DOHH2 (cell line): ENCODE measurements at regions not wholly inside any gene's neighbourhood (a gene's known extent, or its start where the extent isn't known, plus 50 kb on each side); places are given as distances from the start of the nearest gene placed in this dataset.
"Not testable (repeated sequence)": the region's sequence is repeated elsewhere in the genome, so short reads cannot be mapped to it uniquely, and the experiment has no call there.

ENCODE experiments used
- H3F3A ChIP-seq: fragments of 200-600 bp; sonication (generic), shearing (Covaris generic); 2 replicates; pipeline ENCODE4 v1.6.0; 2016; ENCODE audit warnings: antibody characterized with exemption, mild to moderate bottlenecking; ENCODE audit not compliant: control insufficient read depth, insufficient read depth
- H3K27ac ChIP-seq: fragments of 200-600 bp; sonication (generic); 2 replicates; pipeline ENCODE4 v1.5.1; 2014; ENCODE audit warnings: low read depth, mild to moderate bottlenecking, low read length, moderate library complexity
- H3K27me3 ChIP-seq: fragments of 200-600 bp; sonication (generic); 2 replicates; pipeline ENCODE4 v1.6.1; 2014; ENCODE audit warnings: mild to moderate bottlenecking, low read length, mixed read lengths; ENCODE audit not compliant: control insufficient read depth
- H3K36me3 ChIP-seq: fragments of 200-600 bp; sonication (generic); 2 replicates; pipeline ENCODE4 v1.6.1; 2014; ENCODE audit warnings: mild to moderate bottlenecking, low read length, moderate library complexity, mixed read lengths; ENCODE audit not compliant: control insufficient read depth
- H3K4me1 ChIP-seq: fragments of 200-600 bp; sonication (generic); 2 replicates; pipeline ENCODE4 v1.6.1; 2014; ENCODE audit warnings: mild to moderate bottlenecking, low read length, mixed read lengths; ENCODE audit not compliant: control insufficient read depth
- H3K4me2 ChIP-seq: fragments of 200-600 bp; sonication (generic); 2 replicates; pipeline ENCODE4 v1.6.0; 2014; ENCODE audit warnings: mild to moderate bottlenecking, low read length, moderate library complexity
- H3K4me3 ChIP-seq: fragments of 200-600 bp; sonication (generic); 2 replicates; pipeline ENCODE4 v1.5.1; 2014; ENCODE audit warnings: mild to moderate bottlenecking, low read length, mixed read lengths
- H3K79me2 ChIP-seq: fragments of 200-600 bp; sonication (generic); 2 replicates; pipeline ENCODE4 v1.6.1; 2014; ENCODE audit warnings: mild to moderate bottlenecking, low read length, mixed read lengths; ENCODE audit not compliant: control insufficient read depth
- H3K9me2 ChIP-seq: fragments of 200-600 bp; sonication (generic); replicated peaks from 2 replicates; pipeline ENCODE4 v1.6.1; 2014; ENCODE audit warnings: mild to moderate bottlenecking, low read length, mixed read lengths; ENCODE audit not compliant: control insufficient read depth
- H3K9me3 ChIP-seq: fragments of 200-600 bp; sonication (generic); 2 replicates; pipeline ENCODE4 v1.6.1; 2014; ENCODE audit warnings: antibody characterized with exemption, low read length, mixed read lengths; ENCODE audit not compliant: control insufficient read depth, insufficient read depth
- H4K20me1 ChIP-seq: fragments of 200-600 bp; sonication (generic); 2 replicates; pipeline ENCODE4 v1.6.0; 2014; ENCODE audit warnings: low read depth, mild to moderate bottlenecking, antibody characterized with exemption, low read length, moderate library complexity; ENCODE audit not compliant: control insufficient read depth, insufficient read depth
- EZH2phosphoT487 ChIP-seq: fragments of 200-600 bp; sonication (generic); IDR thresholded peaks from 2 replicates; pipeline ENCODE4 v1.6.1; 2017; ENCODE audit warnings: borderline replicate concordance, mild to moderate bottlenecking, antibody characterized with exemption, low read length, moderate library complexity, mixed read lengths
- TF ChIP-seq, protein P1 (sequence below): fragments of 200-600 bp; sonication (generic); IDR thresholded peaks from one replicate; pipeline ENCODE4 v1.5.1; 2014; ENCODE audit warnings: antibody characterized with exemption, mild to moderate bottlenecking, low read depth, low read length; ENCODE audit not compliant: poor library complexity, severe bottlenecking

DNA sequence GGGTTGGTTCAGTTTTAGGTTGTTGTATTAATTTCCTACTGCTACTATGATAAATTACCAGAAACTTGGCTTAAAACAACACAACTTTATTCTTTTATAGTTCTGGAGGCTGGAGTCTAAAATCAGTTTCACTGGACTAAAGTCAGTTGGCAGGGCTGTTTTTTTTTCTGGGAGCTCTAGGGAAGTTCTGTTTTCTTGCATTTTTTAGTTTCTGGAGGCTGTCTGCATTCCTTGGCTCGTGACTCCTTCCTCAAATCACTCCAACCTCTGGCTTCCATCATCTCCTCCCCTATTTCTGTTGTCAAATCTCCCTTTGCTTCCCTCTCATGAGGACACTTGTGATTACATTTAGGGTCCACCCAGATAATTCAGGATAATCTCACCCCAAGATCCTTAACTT, 51.3 kb upstream of the SUB1 start:
- H3K4me1 ChIP-seq = peaks cover 26% of the 10 kb centered on the region
- no peaks in the 10 kb centered on the region for H3F3A ChIP-seq
- no peak overlapping the region for H3K27ac ChIP-seq
- no peaks in the 10 kb centered on the region for H3K9me3 ChIP-seq
- H3K4me3 ChIP-seq = no peak overlapping the region
- TF ChIP-seq EZH2phosphoT487 = no peak
- TF ChIP-seq, protein P1, sequence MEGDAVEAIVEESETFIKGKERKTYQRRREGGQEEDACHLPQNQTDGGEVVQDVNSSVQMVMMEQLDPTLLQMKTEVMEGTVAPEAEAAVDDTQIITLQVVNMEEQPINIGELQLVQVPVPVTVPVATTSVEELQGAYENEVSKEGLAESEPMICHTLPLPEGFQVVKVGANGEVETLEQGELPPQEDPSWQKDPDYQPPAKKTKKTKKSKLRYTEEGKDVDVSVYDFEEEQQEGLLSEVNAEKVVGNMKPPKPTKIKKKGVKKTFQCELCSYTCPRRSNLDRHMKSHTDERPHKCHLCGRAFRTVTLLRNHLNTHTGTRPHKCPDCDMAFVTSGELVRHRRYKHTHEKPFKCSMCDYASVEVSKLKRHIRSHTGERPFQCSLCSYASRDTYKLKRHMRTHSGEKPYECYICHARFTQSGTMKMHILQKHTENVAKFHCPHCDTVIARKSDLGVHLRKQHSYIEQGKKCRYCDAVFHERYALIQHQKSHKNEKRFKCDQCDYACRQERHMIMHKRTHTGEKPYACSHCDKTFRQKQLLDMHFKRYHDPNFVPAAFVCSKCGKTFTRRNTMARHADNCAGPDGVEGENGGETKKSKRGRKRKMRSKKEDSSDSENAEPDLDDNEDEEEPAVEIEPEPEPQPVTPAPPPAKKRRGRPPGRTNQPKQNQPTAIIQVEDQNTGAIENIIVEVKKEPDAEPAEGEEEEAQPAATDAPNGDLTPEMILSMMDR = no peak
- peaks cover 51% of the 10 kb centered on the region for H3K27me3 ChIP-seq
- H3K9me2 ChIP-seq = no peaks in the 10 kb centered on the region
- H3K79me2 ChIP-seq = no peaks in the 10 kb centered on the region
- no peak overlapping the region for H3K4me2 ChIP-seq
- no peaks in the 10 kb centered on the region for H4K20me1 ChIP-seq
- no peaks in the 10 kb centered on the region for H3K36me3 ChIP-seq

DNA sequence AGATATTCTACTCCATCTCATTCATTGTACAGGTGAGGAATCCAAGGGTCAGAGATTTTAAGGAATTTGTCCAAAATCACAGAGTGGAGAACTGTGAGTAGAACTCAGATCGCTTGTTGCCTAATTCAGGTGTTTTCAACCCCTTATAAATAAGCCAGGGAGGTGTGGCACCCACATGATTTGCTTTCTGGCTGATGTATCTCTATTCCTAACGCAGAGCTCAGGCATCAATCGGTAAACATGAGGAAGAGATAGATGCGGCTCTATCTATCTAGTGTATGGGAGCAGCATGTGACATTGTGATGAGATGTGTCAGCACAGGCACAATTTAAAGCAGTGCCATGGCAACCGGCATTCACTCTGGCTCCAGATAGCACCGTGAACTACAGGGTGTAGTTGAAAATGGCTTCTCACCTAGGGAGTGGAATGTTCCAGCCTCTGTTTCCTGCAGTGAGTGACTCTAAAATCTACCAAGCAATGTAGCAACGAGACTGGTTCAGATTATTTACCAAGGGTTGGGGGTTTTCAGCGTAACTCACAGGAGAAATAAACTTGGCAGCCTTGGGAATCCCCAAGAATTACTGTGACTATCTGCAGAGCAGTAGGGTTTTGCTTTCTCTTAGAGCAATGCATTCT, 53.4 kb upstream of the SUB1 start:
- no peak overlapping the region for H3K27ac ChIP-seq
- H3K4me3 ChIP-seq = peak overlapping the region; percentile 30; the same call in 1 of the 2 replicates

DNA sequence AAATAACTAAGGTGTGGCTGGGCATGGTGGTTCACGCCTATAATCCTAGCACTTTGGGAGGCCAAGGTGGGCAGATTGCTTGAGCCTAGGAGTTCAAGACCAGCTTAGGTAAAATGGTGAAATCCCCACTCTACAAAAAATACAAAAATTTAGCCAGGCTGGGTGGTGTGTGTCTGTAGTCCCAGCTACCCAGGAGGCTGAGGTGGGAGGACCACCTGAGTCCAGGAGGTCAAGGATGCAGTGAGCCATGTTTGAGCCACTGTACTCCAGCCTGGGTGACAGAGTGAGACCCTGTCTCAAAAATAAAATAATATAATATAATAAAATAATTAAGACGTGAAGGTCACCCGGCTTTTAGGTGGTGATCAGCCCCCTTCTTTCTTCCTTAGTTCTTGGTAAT, 58.0 kb upstream of the SUB1 start:
- not testable (repeated sequence) for H3K4me3 ChIP-seq, H3K9me3 ChIP-seq, H4K20me1 ChIP-seq, H3K36me3 ChIP-seq, H3K79me2 ChIP-seq, H3F3A ChIP-seq, H3K9me2 ChIP-seq, H3K27ac ChIP-seq, H3K4me2 ChIP-seq
- peaks cover 12% of the 10 kb centered on the region for H3K4me1 ChIP-seq
- H3K27me3 ChIP-seq = peaks cover 39% of the 10 kb centered on the region

More for the DNA sequence above, 53.4 kb upstream of the SUB1 start:
- Histone ChIP-seq H3K4me2 (peak overlapping the region; percentile 39), H3K9me3 (no peaks in the 10 kb centered on the region), H3K4me1 (peaks cover 12% of the 10 kb centered on the region), H4K20me1 (no peaks in the 10 kb centered on the region), H3K27me3 (peaks cover 47% of the 10 kb centered on the region), H3K36me3 (no peaks in the 10 kb centered on the region), H3F3A (no peaks in the 10 kb centered on the region), H3K79me2 (no peaks in the 10 kb centered on the region), H3K9me2 (no peaks in the 10 kb centered on the region)
- TF ChIP-seq, protein P1 = no peak
- no peak for TF ChIP-seq EZH2phosphoT487

DNA sequence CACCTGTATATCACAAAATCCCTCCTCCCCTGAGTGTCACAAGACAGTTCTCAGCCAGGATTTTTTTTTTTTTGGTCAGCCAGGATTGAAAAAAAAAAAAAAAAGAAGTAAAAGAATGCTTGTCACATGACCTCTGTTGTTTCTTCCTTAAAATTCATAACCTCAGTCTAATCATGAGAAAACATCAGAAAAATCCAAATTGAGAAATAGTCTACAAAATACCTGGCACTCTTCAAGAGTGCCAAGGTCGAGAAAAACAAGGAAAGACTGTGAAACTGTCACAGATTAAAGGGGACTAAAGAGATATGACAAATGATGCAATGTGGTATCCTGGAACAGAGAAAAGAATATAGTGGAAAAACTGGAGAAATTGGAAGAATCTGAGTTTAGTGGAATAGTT, 58.5 kb upstream of the SUB1 start:
- Histone ChIP-seq H3K27ac (no peak overlapping the region), H3K9me3 (no peaks in the 10 kb centered on the region), H3K4me1 (peaks cover 8% of the 10 kb centered on the region), H3K36me3 (no peaks in the 10 kb centered on the region), H4K20me1 (no peaks in the 10 kb centered on the region), H3K9me2 (no peaks in the 10 kb centered on the region), H3K4me3 (no peak overlapping the region), H3K27me3 (peaks cover 33% of the 10 kb centered on the region), H3K4me2 (no peak overlapping the region), H3K79me2 (no peaks in the 10 kb centered on the region), H3F3A (no peaks in the 10 kb centered on the region)
- TF ChIP-seq, protein P1 = no peak
- no peak for TF ChIP-seq EZH2phosphoT487
